SKM-1 (cell line): ENCODE measurements at regions not wholly inside any gene's neighbourhood (a gene's known extent, or its start where the extent isn't known, plus 50 kb on each side); places are given as distances from the start of the nearest gene placed in this dataset.
"Not testable (repeated sequence)": the region's sequence is repeated elsewhere in the genome, so short reads cannot be mapped to it uniquely, and the experiment has no call there.

Source experiments
- DNase-seq: peaks from one replicate; lab custom pipeline; 2025; ENCODE audit not compliant: unreplicated experiment; lab: John Stamatoyannopoulos, UW

- no peak for DNase-seq
These were observed 194.2 kb upstream of the SVIL start for GRCh38 chr10:29828956-29829355.

- no peak for DNase-seq
These were observed 193.7 kb upstream of the SVIL start for GRCh38 chr10:29828440-29828894.

GRCh38 chr10:29827512-29827911 lies 192.7 kb upstream of the SVIL start:
- DNase-seq: no peak

- no peak for DNase-seq
These were observed 192.2 kb upstream of the SVIL start for GRCh38 chr10:29826801-29827450.

GRCh38 chr10:29826221-29826620 lies 191.4 kb upstream of the SVIL start:
- no peak for DNase-seq

GRCh38 chr10:29823553-29824080 lies 188.8 kb upstream of the SVIL start:
- DNase-seq: no peak

- DNase-seq: no peak
These were observed 186.2 kb upstream of the SVIL start for GRCh38 chr10:29820890-29821461.

GRCh38 chr10:29816801-29817558 lies 182.2 kb upstream of the SVIL start:
- no peak for DNase-seq

- no peak for DNase-seq
These were observed 180.8 kb upstream of the SVIL start for GRCh38 chr10:29815572-29815971.

- no peak for DNase-seq
These were observed 177.1 kb upstream of the SVIL start for GRCh38 chr10:29811751-29812427.

- DNase-seq: no peak
These were observed 176.0 kb upstream of the SVIL start for GRCh38 chr10:29810816-29811215.

GRCh38 chr10:29810231-29810630 lies 175.5 kb upstream of the SVIL start:
- not testable (repeated sequence) for DNase-seq

GRCh38 chr10:29809383-29809782 lies 174.6 kb upstream of the SVIL start:
- no peak for DNase-seq

GRCh38 chr10:29807163-29807806 lies 172.5 kb upstream of the SVIL start:
- DNase-seq: no peak

GRCh38 chr10:29806350-29806788 lies 171.6 kb upstream of the SVIL start:
- DNase-seq: no peak

- DNase-seq: no peak
These were observed 170.5 kb upstream of the SVIL start for GRCh38 chr10:29805134-29805723.

GRCh38 chr10:29804025-29804852 lies 169.5 kb upstream of the SVIL start:
- DNase-seq: no peak

GRCh38 chr10:29802171-29802570 lies 167.4 kb upstream of the SVIL start:
- no peak for DNase-seq

GRCh38 chr10:29798921-29799690 lies 164.3 kb upstream of the SVIL start:
- DNase-seq: no peak
